HFF-Myc (cell line): ENCODE measurements at regions not wholly inside any gene's neighbourhood (a gene's known extent, or its start where the extent isn't known, plus 50 kb on each side); places are given as distances from the start of the nearest gene placed in this dataset.
"Not testable (repeated sequence)": the region's sequence is repeated elsewhere in the genome, so short reads cannot be mapped to it uniquely, and the experiment has no call there.

Source experiments
- DNase-seq: peaks from one replicate; pipeline ENCODE4 v3.0.0-alpha.2; 2011; ENCODE audit warnings: low read depth; ENCODE audit errors: extremely low read depth
- H3K4me3 ChIP-seq: replicated peaks from 2 replicates; pipeline ENCODE4 v1.5.1; 2011; ENCODE audit warnings: low read depth, mild to moderate bottlenecking, control low read depth, low read length

GRCh38 chr21:6154524-6155320 is 4366.7 kb upstream of the TPTE start:
- H3K4me3 ChIP-seq, DNase-seq: not testable (repeated sequence)

GRCh38 chr21:6156712-6157389 is 4364.5 kb upstream of the TPTE start:
- not testable (repeated sequence) for H3K4me3 ChIP-seq, DNase-seq

- DNase-seq, H3K4me3 ChIP-seq: not testable (repeated sequence)
Measured at GRCh38 chr21:6157515-6157914, 4363.9 kb upstream of the TPTE start.

GRCh38 chr21:6158171-6158570 is 4363.2 kb upstream of the TPTE start:
- not testable (repeated sequence) for H3K4me3 ChIP-seq, DNase-seq
